ENCODE measurements at regions not wholly inside any gene's neighbourhood (a gene's known extent, or its start where the extent isn't known, plus 50 kb on each side); places are given as distances from the start of the nearest gene placed in this dataset.

- TF ChIP-seq CTCF (IDR thresholded peaks at IDR 0.05) (no peak), POLR2A (IDR thresholded peaks at IDR 0.05; ENCODE audit: low read depth) (no peak), EP300 (IDR thresholded peaks at IDR 0.05) (no peak), POLR2AphosphoS5 (IDR thresholded peaks at IDR 0.05) (no peak)
Measured at GRCh38 chr2:5403392-5403791, 288.8 kb upstream of the SOX11 start.
